HG03432 (cell line): ENCODE measurements at regions not wholly inside any gene's neighbourhood (a gene's known extent, or its start where the extent isn't known, plus 50 kb on each side); places are given as distances from the start of the nearest gene placed in this dataset.
A peak's percentile ranks its signal among the peaks of the same experiment; 100 is the strongest.
"Not testable (repeated sequence)": the region's sequence is repeated elsewhere in the genome, so short reads cannot be mapped to it uniquely, and the experiment has no call there.

Experiments
- ATAC-seq: cut with Tn5 transposase; IDR thresholded peaks from one replicate; pipeline ENCODE4 v1.9.1; 2021; ENCODE audit warnings: mild to moderate bottlenecking, moderate library complexity; ENCODE audit not compliant: unreplicated experiment

- ATAC-seq, result no peak
Observed at GRCh38 chr1:95863086-95863485, 629.1 kb downstream of the RWDD3 start.

GRCh38 chr1:95865769-95866168 lies 631.8 kb downstream of the RWDD3 start:
- ATAC-seq, result no peak

- no peak for ATAC-seq
Observed at GRCh38 chr1:95876276-95876675, 642.3 kb downstream of the RWDD3 start.

- ATAC-seq, result no peak
Observed at GRCh38 chr1:95879498-95880050, 645.6 kb downstream of the RWDD3 start.

DNA sequence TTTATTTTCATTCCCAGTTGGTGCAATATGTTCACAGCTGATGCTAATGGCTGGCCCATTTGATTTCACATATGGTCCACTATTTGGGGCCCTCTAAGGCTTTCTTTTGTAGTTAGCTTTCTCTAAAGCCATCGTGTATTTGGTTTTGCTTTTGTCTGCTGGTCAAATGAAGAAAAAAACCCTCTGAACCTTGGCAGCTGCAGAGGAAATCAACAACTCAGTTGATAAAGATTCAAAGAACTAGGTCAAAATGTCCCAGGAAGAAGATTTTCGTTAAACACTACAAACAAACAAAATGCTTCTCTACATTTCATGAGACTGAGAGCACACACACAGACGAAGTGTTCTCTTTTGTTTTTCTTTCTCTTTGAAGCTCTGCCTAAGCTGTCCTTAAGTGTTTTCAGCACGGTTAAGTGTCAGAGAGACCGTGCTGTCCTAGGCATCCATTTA lies 655.0 kb downstream of the RWDD3 start:
- ATAC-seq, result no peak

GRCh38 chr1:95889400-95889799 lies 655.4 kb downstream of the RWDD3 start:
- no peak for ATAC-seq

DNA sequence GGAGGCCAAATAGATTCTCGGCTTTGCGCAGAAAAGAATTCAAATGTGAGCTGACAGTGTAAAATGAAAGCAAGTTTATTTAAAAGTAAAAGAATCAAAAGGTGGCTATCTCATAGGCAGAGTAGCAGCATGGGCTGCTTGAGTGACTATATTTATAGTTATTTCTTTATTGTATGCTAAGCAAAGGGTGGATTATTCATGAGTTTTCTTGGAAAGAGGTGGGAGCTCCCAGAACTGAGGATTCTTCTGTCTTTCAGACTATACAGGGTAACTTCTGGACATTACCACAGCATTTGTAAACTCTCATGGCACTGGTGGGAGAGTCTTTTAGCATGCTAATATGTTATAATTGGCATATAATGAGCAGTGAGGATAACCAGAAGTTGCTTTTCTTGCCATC lies 659.9 kb downstream of the RWDD3 start:
- no peak for ATAC-seq

DNA sequence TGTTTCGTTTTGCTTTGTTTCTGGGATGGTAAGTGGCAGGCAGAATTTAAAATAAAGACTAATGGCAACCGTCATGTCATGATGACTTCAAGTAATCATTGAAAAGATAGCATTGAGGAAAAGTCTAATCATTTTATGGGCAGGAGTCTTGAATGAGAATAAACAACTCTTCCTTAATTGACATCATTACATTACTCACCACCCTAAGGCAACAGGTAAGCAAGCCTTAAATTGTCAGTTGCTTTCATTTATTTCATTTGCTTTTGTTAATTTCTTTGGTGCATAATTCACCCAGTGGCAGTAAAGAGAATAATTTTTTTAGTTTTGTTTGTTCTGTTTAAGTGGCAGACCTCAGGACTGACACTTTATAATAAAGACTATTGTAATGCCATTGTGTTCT lies 669.0 kb downstream of the RWDD3 start:
- ATAC-seq, result no peak

- ATAC-seq, result no peak
Observed at GRCh38 chr1:95905818-95906395, 671.9 kb downstream of the RWDD3 start.

- ATAC-seq, result not testable (repeated sequence)
Observed at GRCh38 chr1:95911739-95912138, 677.7 kb downstream of the RWDD3 start.

GRCh38 chr1:95916616-95917015 lies 682.6 kb downstream of the RWDD3 start:
- ATAC-seq, result no peak

- no peak for ATAC-seq
Observed at GRCh38 chr1:95924684-95925083, 690.7 kb downstream of the RWDD3 start.

- ATAC-seq, result no peak
Observed at GRCh38 chr1:95926331-95926730, 692.3 kb downstream of the RWDD3 start.

DNA sequence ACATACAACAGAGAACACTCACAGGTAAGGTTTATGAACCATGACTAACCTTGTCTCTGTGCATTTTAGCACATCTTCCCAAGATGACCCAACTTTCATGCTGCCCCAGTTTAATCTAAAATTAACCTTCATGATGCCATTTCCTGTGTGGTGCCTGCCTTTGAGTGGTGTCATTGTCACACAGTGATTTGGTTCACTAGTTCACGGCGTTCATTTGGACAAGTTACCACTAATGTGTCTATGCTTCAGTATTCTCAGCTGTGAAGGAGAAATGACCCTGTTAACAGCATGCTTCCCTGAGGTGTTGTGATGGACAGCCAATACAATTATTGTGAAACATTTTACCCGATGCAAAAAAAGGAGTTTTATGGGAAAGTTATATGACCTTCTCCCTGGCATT lies 693.1 kb downstream of the RWDD3 start:
- peak; percentile 76 for ATAC-seq

DNA sequence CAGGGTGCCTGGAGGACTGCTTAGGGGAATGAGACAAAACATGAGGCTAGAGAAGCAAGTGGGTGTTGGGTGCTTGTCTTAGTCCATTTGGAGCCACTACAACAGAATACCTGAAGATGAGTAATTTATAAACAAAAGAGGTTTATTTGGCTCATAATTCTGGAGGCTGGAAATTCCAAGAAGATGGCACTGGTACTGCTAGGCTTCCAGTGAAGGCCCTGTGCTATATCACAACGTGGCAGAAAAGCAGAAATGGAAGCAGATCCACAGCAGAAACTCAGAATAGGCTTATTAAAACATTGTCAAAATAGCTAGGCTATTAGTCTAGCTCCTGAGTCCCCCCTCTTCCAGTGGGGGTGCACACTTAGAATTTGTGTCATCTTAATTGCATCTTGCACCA lies 701.7 kb downstream of the RWDD3 start:
- no peak for ATAC-seq

DNA sequence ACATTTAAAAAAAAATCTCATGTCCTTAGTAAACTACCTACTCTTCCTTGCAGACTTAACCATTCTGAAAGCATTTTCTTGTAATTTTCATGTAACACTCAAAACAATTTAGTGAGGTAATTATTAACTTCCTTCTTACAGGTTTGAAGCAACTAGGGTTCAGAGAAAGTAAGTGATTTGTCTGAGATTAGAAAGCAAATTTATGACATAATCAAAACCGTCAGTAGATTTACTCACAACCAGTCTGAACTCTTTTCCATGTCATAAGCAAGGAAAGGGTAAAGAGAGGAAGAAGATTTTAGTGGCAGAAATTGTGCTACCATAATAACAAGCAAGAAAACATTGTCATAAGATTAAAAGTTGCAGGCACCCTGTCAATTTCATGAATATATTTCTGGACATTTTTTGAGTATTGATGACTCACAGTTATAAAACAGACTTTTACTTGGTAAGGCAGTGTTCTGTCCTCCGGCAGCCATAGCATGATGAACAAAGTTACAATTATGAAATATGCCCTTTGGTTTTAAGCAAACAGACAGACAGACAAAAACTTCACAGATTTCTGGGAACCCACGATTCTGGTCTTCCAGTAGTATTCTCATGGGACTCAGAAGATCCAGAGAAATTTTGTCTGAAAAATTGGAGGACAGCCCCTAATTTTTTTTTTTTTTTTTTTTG lies 707.2 kb downstream of the RWDD3 start:
- no peak for ATAC-seq

- ATAC-seq, result no peak
Observed at GRCh38 chr1:95948023-95948422, 714.0 kb downstream of the RWDD3 start.

DNA sequence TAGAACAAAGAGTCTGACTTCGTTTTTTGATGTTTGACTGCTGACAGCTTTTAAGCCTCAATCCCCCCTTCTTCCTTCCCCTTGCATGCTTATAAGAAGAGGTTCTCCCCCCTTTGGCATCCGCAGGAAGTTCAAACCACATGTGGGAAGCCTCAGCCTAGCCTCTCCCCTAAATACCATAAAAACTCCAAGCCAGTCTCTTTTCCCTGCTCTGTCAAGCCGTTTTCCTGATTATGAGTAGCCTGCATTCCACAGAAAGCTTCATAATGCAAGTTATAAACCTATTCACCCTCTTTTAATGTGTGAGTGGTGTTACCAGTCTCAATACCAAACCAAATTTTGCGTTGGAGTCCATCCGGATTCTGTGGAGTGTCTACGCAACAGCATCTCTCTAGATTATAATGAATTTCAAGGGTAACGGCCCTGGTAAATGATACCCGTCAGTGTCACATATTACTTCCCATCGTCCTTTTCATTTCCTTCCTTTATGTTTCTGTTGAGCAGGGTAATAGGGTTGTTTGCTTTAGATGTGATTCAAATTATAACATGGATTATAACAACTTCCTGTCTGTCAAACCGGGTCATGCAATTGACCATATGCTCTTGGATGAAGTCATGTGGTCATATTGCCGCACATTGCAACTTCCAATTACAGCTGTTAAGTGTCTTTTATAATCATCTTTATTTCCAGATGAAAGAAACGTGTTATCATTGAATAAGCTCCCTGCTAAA lies 717.5 kb downstream of the RWDD3 start:
- ATAC-seq, result no peak

GRCh38 chr1:95953015-95953414 lies 719.0 kb downstream of the RWDD3 start:
- no peak for ATAC-seq

- ATAC-seq, result no peak
Observed at GRCh38 chr1:95954585-95954984, 720.6 kb downstream of the RWDD3 start.

DNA sequence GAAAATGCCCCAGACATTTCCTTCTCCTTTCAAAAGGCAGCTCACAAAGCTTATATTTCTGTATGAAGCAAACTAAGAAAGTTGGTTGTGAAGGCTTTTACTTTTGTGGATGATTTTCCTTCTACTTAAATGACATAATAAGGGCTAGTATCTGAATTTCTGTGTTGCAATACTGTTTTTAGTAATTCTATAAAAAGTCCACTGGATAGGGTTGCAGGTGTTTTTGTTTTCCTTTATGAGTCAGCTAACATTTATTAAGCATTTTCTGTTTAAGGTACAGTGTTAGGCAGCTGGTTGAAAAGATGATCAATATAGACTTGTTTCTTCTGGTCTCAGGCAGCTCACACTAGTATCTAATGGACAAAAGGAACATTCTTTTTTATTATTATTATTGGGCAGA lies 722.2 kb downstream of the RWDD3 start:
- no peak for ATAC-seq

DNA sequence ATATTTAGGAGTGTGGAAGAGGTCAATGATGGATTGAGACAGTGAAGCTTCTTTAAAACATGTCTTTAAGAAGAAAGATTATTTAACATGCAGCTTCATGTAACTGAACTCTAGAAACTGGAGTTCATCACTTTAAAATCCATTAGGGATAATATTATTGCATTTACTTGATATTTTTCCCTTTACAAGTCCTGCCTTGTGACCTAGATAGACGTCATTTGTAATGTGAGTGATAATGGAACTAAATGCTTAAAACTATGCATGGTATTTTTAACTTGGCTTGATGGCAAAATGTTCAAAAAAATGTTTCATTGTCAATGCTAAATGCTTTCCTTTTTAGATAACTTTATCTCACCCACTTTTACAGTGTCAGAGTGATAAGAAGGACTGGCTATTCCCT lies 723.7 kb downstream of the RWDD3 start:
- ATAC-seq, result no peak
